Retina (tissue), 1 donor: ENCODE measurements at regions not wholly inside any gene's neighbourhood (a gene's known extent, or its start where the extent isn't known, plus 50 kb on each side); places are given as distances from the start of the nearest gene placed in this dataset.
"Not testable (repeated sequence)": the region's sequence is repeated elsewhere in the genome, so short reads cannot be mapped to it uniquely, and the experiment has no call there.

Experiments used
- DNase-seq: peaks from one replicate; pipeline ENCODE4 v3.0.0-alpha.2; 2016

- not testable (repeated sequence) for DNase-seq
Observed at GRCh38 chr6:4725136-4725760, 51.0 kb upstream of the CDYL start.

GRCh38 chr6:4724727-4725126, 51.5 kb upstream of the CDYL start:
- DNase-seq, result not testable (repeated sequence)

- DNase-seq, result no peak
Observed at GRCh38 chr6:4723383-4723782, 52.8 kb upstream of the CDYL start.

- not testable (repeated sequence) for DNase-seq
Observed at GRCh38 chr6:4721368-4721767, 54.8 kb upstream of the CDYL start.

- no peak for DNase-seq
Observed at GRCh38 chr6:4719491-4719890, 56.7 kb upstream of the CDYL start.

GRCh38 chr6:4717856-4718255, 58.3 kb upstream of the CDYL start:
- DNase-seq, result no peak

GRCh38 chr6:4717124-4717523, 59.1 kb upstream of the CDYL start:
- no peak for DNase-seq

- no peak for DNase-seq
Observed at GRCh38 chr6:4714961-4715501, 61.2 kb upstream of the CDYL start.

GRCh38 chr6:4712291-4712690, 63.9 kb upstream of the CDYL start:
- no peak for DNase-seq

- DNase-seq, result no peak
Observed at GRCh38 chr6:4707011-4707410, 69.2 kb upstream of the CDYL start.

- no peak for DNase-seq
Observed at GRCh38 chr6:4705809-4706208, 70.4 kb upstream of the CDYL start.

GRCh38 chr6:4703382-4703781, 72.8 kb upstream of the CDYL start:
- DNase-seq, result no peak

- no peak for DNase-seq
Observed at GRCh38 chr6:4698901-4699659, 77.1 kb upstream of the CDYL start.

GRCh38 chr6:4693173-4693970, 82.8 kb upstream of the CDYL start:
- DNase-seq, result no peak

GRCh38 chr6:4692664-4693063, 83.5 kb upstream of the CDYL start:
- DNase-seq, result no peak

GRCh38 chr6:4687989-4688947, 87.9 kb upstream of the CDYL start:
- no peak for DNase-seq

GRCh38 chr6:4687656-4687988, 88.6 kb upstream of the CDYL start:
- DNase-seq, result no peak

GRCh38 chr6:4682431-4683097, 93.6 kb upstream of the CDYL start:
- no peak for DNase-seq

- DNase-seq, result no peak
Observed at GRCh38 chr6:4678506-4679300, 97.5 kb upstream of the CDYL start.

- no peak for DNase-seq
Observed at GRCh38 chr6:4677751-4678065, 98.5 kb upstream of the CDYL start.
